Endothelial cell of umbilical vein (primary cell): ENCODE measurements at regions not wholly inside any gene's neighbourhood (a gene's known extent, or its start where the extent isn't known, plus 50 kb on each side); places are given as distances from the start of the nearest gene placed in this dataset.
"Not testable (repeated sequence)": the region's sequence is repeated elsewhere in the genome, so short reads cannot be mapped to it uniquely, and the experiment has no call there.

Experiments used
- BruUV-seq: library from RNA; stranded (reverse); fragments of 400-500 nt; replicated peaks from 2 replicates; lab custom pipeline; 2021; lab: Mats Ljungman, UMichigan
- CTCF ChIA-PET: fragments of 300-600, 350-600 bp; sonication (Branson Sonifier 250); formaldehyde crosslinking; loops from one replicate; lab custom pipeline; 2021; ENCODE audit warnings: antibody characterized with exemption, inconsistent platforms; lab: Charles Lee
- POLR2A ChIA-PET: fragments of 300-600, 350-600 bp; sonication (Branson Sonifier 250); formaldehyde crosslinking; loops from one replicate; lab custom pipeline; 2021; ENCODE audit warnings: antibody characterized with exemption, inconsistent platforms; lab: Charles Lee
- DNase-seq: peaks from one replicate; pipeline ENCODE4 v3.0.0-alpha.2; 2011; ENCODE audit warnings: low read depth, low spot score
- FAIRE-seq: peaks from 2 replicates; lab custom pipeline; 2011; peaks lifted over from hg19 to GRCh38; lab: Jason Lieb, UNC
- H2AFZ ChIP-seq: 2 replicates; pipeline ENCODE4 v1.6.0; 2012; ENCODE audit warnings: low read depth, low read length, control low read depth, inconsistent platforms
- H3K27ac ChIP-seq: 2 replicates; pipeline ENCODE4 v1.5.1; 2011; ENCODE audit warnings: low read depth, mild to moderate bottlenecking, control low read depth, low read length, moderate library complexity; ENCODE audit not compliant: insufficient read depth
- H3K27me3 ChIP-seq, 2 experiments: 2 replicates each; pipeline versions ENCODE4 v1.6.0 to v1.6.1; 2011; ENCODE audit warnings: low read length in 2 of 2, mixed read lengths in 1 of 2; ENCODE audit not compliant: control insufficient read depth in 2 of 2, insufficient read depth in 2 of 2
- H3K36me3 ChIP-seq, 2 experiments: 2 replicates in 1 of 2; 3 replicates in 1 of 2; pipeline ENCODE4 v1.5.1; 2011; ENCODE audit warnings: low read length in 2 of 2, mild to moderate bottlenecking in 1 of 2, moderate library complexity in 1 of 2; ENCODE audit not compliant: control insufficient read depth in 2 of 2, insufficient read depth in 2 of 2; ENCODE audit errors: extremely low read depth in 1 of 2
- H3K4me1 ChIP-seq: 3 replicates; pipeline ENCODE4 v1.5.1; 2011; ENCODE audit warnings: mild to moderate bottlenecking, low read length; ENCODE audit not compliant: control insufficient read depth, insufficient read depth; ENCODE audit errors: extremely low read depth
- H3K4me2 ChIP-seq: 2 replicates; pipeline ENCODE4 v1.6.1; 2011; ENCODE audit warnings: low read length, control low read depth, mixed read lengths; ENCODE audit not compliant: insufficient read depth
- H3K4me3 ChIP-seq, 3 experiments: fragments of 200-600 bp in 1 of 3; sonication (generic), shearing (Covaris generic) in 1 of 3; replicated peaks in 1 of 3; 2 replicates each; pipeline ENCODE4 v1.5.1; 2011 to 2016; ENCODE audit warnings: control low read depth in 3 of 3, low read length in 3 of 3, mild to moderate bottlenecking in 2 of 3, inconsistent platforms in 1 of 3, low read depth in 1 of 3, moderate library complexity in 1 of 3; ENCODE audit not compliant: insufficient read depth in 1 of 3
- H3K79me2 ChIP-seq: 2 replicates; pipeline ENCODE4 v1.6.0; 2012; ENCODE audit warnings: low read length, inconsistent platforms; ENCODE audit not compliant: control insufficient read depth, insufficient read depth
- H3K9ac ChIP-seq: replicated peaks from 2 replicates; pipeline ENCODE3; 2011; ENCODE audit warnings: low read length, control low read depth; ENCODE audit not compliant: insufficient read depth; ENCODE audit errors: extremely low read depth
- H3K9me1 ChIP-seq: replicated peaks from 3 replicates; pipeline ENCODE4 v1.6.0; 2011; ENCODE audit warnings: mild to moderate bottlenecking, low read length; ENCODE audit not compliant: control insufficient read depth, insufficient read depth; ENCODE audit errors: extremely low read depth
- H3K9me3 ChIP-seq: replicated peaks from 2 replicates; pipeline ENCODE4 v1.5.1; 2012; ENCODE audit warnings: low read length, inconsistent platforms; ENCODE audit not compliant: control insufficient read depth, insufficient read depth
- H4K20me1 ChIP-seq: replicated peaks from 2 replicates; pipeline ENCODE3; 2011; ENCODE audit warnings: mild to moderate bottlenecking, low read length; ENCODE audit not compliant: control insufficient read depth, insufficient read depth; ENCODE audit errors: extremely low read depth
- CTCF ChIP-seq, 2 donors: IDR thresholded peaks; 1 replicate in 1 of 2; 2 replicates in 1 of 2; pipeline ENCODE4 v1.5.1; 2011; ENCODE audit warnings: low read length in 2 of 2, mild to moderate bottlenecking in 2 of 2, moderate library complexity in 2 of 2, control low read depth in 1 of 2, inconsistent platforms in 1 of 2, low read depth in 1 of 2; ENCODE audit not compliant: insufficient read depth in 1 of 2; ENCODE audit errors: extremely low read depth in 1 of 2
- EZH2 ChIP-seq: IDR thresholded peaks from 2 replicates; pipeline ENCODE4 v1.6.1; 2012; ENCODE audit warnings: borderline replicate concordance, low read depth, mild to moderate bottlenecking, moderate library complexity, low read length, inconsistent platforms; ENCODE audit not compliant: severe bottlenecking
- FOS ChIP-seq: IDR thresholded peaks from 2 replicates; pipeline ENCODE4 v1.6.1; 2011; ENCODE audit warnings: mild to moderate bottlenecking, low read length, moderate library complexity, borderline replicate concordance; ENCODE audit not compliant: insufficient read depth
- GATA2 ChIP-seq: IDR thresholded peaks from 2 replicates; pipeline ENCODE4 v1.7.0; 2011; ENCODE audit warnings: low read depth, mild to moderate bottlenecking, moderate library complexity, mixed read lengths, low read length; ENCODE audit not compliant: insufficient read length, insufficient read depth
- JUN ChIP-seq: IDR thresholded peaks from 2 replicates; pipeline ENCODE4 v1.6.1; 2011; ENCODE audit warnings: borderline replicate concordance, low read depth; ENCODE audit not compliant: insufficient read length, insufficient read depth
- MAX ChIP-seq: IDR thresholded peaks from 2 replicates; pipeline ENCODE4 v1.6.1; 2011; ENCODE audit not compliant: insufficient read depth, insufficient read length
- MYC ChIP-seq: IDR thresholded peaks from one replicate; pipeline ENCODE4 v1.6.1; 2011; ENCODE audit warnings: mild to moderate bottlenecking, low read depth, low read length
- POLR2A ChIP-seq: IDR thresholded peaks from 2 replicates; pipeline ENCODE4 v1.6.1; 2012; ENCODE audit warnings: low read depth, mild to moderate bottlenecking, control low read depth, low read length
- POLR2AphosphoS5 ChIP-seq: IDR thresholded peaks from 2 replicates; pipeline ENCODE4 v1.6.1; 2012; ENCODE audit warnings: low read depth, mild to moderate bottlenecking, control low read depth, low read length, moderate library complexity; ENCODE audit not compliant: insufficient read depth
- dilution Hi-C: fragments of 300-500 bp; cut with MboI; formaldehyde crosslinking; loops from one replicate; pipeline ENCODE4 v1.15.0; 2019; ENCODE audit warnings: low sequenced_read_pairs; ENCODE audit not compliant: extremely low pct_ligation_motif_present
- intact Hi-C: fragments of 100-400 bp; cut with micrococcal nuclease; formaldehyde crosslinking; loops from one replicate; pipeline ENCODE4 v1.10.0; 2022

- intact Hi-C loops: loop anchor here (1.0 to 5.0 kb wide), 2 partner anchors 38 to 224 kb away; no protein-coding TSS in a partner anchor
- no TSS peak for BruUV-seq
- ChIA-PET POLR2A (interaction anchor here (0.8 kb wide), 1 partner anchor 75 kb away, joined by 3 read pairs; no protein-coding TSS in a partner anchor), CTCF (interaction anchor here (0.8 to 3.2 kb wide), 14 partner anchors 10 to 283 kb away, joined by 3 to 24 read pairs (median 4); partner anchors contain the start of gene ZNF217)
- Histone ChIP-seq H3K9ac (no peak overlapping the region), H3K4me3 (peak overlapping the region in 1 of 3 experiments; percentile 39), H3K27me3 (no peaks in the 10 kb centered on the region), H3K9me3 (no peaks in the 10 kb centered on the region), H3K36me3 (no peaks in the 10 kb centered on the region), H3K9me1 (no peaks in the 10 kb centered on the region), H2AFZ (peak overlapping the region; percentile 98), H3K4me2 (peak overlapping the region; percentile 66), H3K79me2 (no peaks in the 10 kb centered on the region), H4K20me1 (no peaks in the 10 kb centered on the region), H3K4me1 (peaks cover 11% of the 10 kb centered on the region), H3K27ac (peak overlapping the region; percentile 55)
- dilution Hi-C loops: no loop called here
- peak; percentile 86 for DNase-seq
- TF ChIP-seq EZH2 (no peak), JUN (no peak), POLR2A (no peak), MAX (no peak), FOS (no peak), GATA2 (no peak), MYC (no peak), CTCF (IDR thresholded peaks at IDR 0.05; ENCODE audit: extremely low read depth in 1 of 2, insufficient read depth in 1 of 2, low read depth in 1 of 2, low read length in 2 of 2) (no peak), POLR2AphosphoS5 (no peak)
- FAIRE-seq: peak; percentile 66
Observed at GRCh38 chr20:53865901-53866793, 204.2 kb downstream of the BCAS1 start.

- H3K9ac ChIP-seq, dilution Hi-C loops, H3K9me3 ChIP-seq, H3K36me3 ChIP-seq, BruUV-seq, H3K79me2 ChIP-seq, H3K4me3 ChIP-seq, H3K9me1 ChIP-seq, H3K27me3 ChIP-seq, H4K20me1 ChIP-seq, DNase-seq, H3K27ac ChIP-seq: not testable (repeated sequence)
- ChIA-PET POLR2A (interaction anchor here (0.5 to 0.8 kb wide), 2 partner anchors 55 to 74 kb away, joined by 3 to 4 read pairs; no protein-coding TSS in a partner anchor), CTCF (interaction anchor here (0.7 to 3.2 kb wide), 17 partner anchors 8 to 282 kb away, joined by 3 to 24 read pairs (median 4); partner anchors contain the start of gene ZNF217)
- peak; percentile 33 for FAIRE-seq
- Histone ChIP-seq H3K4me2 (peak overlapping the region; percentile 66), H2AFZ (peak overlapping the region; percentile 98), H3K4me1 (peaks cover 11% of the 10 kb centered on the region)
- intact Hi-C loops: loop anchor here (5.0 kb wide), 1 partner anchor 223 kb away; no protein-coding TSS in a partner anchor
Observed at GRCh38 chr20:53864765-53865683, 205.4 kb downstream of the BCAS1 start.
